B cell (primary cell): ENCODE measurements at regions not wholly inside any gene's neighbourhood (a gene's known extent, or its start where the extent isn't known, plus 50 kb on each side); places are given as distances from the start of the nearest gene placed in this dataset.

ENCODE experiments used
- ATAC-seq: fragments of 200-7000 bp; cut with Tn5 transposase; one replicate; pipeline ENCODE4 v1.10.0; 2021; ENCODE audit warnings: low read depth, mild to moderate bottlenecking, moderate number of reproducible peaks, moderate library complexity
- CTCF ChIA-PET: fragments of 350-600 bp; sonication (Branson Sonifier 250); formaldehyde crosslinking; loops from one replicate; lab custom pipeline; 2021; ENCODE audit warnings: antibody characterized with exemption, inconsistent platforms; lab: Charles Lee
- POLR2A ChIA-PET: fragments of 350-600 bp; sonication (Branson Sonifier 250); formaldehyde crosslinking; loops from one replicate; lab custom pipeline; 2021; ENCODE audit warnings: antibody characterized with exemption; lab: Charles Lee
- DNase-seq: peaks from one replicate; pipeline ENCODE4 v3.0.0; 2013
- H2AFZ ChIP-seq: 2 replicates; pipeline ENCODE4 v1.6.1; 2012; ENCODE audit warnings: mild to moderate bottlenecking, low read depth, low read length; ENCODE audit not compliant: insufficient read depth, poor library complexity, severe bottlenecking
- H3K27ac ChIP-seq, 2 donors: 1 replicate in 1 of 2; 2 replicates in 1 of 2; pipeline ENCODE4 v1.5.1; 2012 to 2013; ENCODE audit warnings: low read length in 2 of 2, mild to moderate bottlenecking in 2 of 2, moderate library complexity in 1 of 2
- H3K27me3 ChIP-seq, 4 experiments: fragments of 200-600 bp in 1 of 4; sonication (generic) in 1 of 4; replicated peaks in 1 of 4; 1 replicate in 2 of 4; 2 replicates in 2 of 4; pipeline versions ENCODE4 v1.6.1 to v1.7.0; 2013 to 2016; ENCODE audit warnings: low read length in 3 of 4, mild to moderate bottlenecking in 2 of 4, mixed read lengths in 1 of 4, moderate library complexity in 1 of 4; ENCODE audit not compliant: insufficient read depth in 4 of 4, control insufficient read depth in 3 of 4; ENCODE audit errors: control extremely low read depth in 1 of 4
- H3K36me3 ChIP-seq, 2 experiments: replicated peaks in 1 of 2; 1 replicate in 1 of 2; 2 replicates in 1 of 2; pipeline versions ENCODE4 v1.6.1 to v1.7.1; 2013; ENCODE audit warnings: low read length in 1 of 2; ENCODE audit not compliant: insufficient read depth in 2 of 2, control insufficient read depth in 1 of 2; ENCODE audit errors: control extremely low read depth in 1 of 2, extremely low read depth in 1 of 2
- H3K4me1 ChIP-seq, 2 donors: fragments of 200-600 bp in 1 of 2; sonication (generic) in 1 of 2; 1 replicate in 1 of 2; 2 replicates in 1 of 2; pipeline versions ENCODE4 v1.5.1 to v1.6.1; 2013 to 2017; ENCODE audit warnings: low read length in 2 of 2; ENCODE audit not compliant: control insufficient read depth in 2 of 2, insufficient read depth in 2 of 2
- H3K4me2 ChIP-seq: replicated peaks from 2 replicates; pipeline ENCODE3; 2012; ENCODE audit warnings: mild to moderate bottlenecking, low read depth, low read length; ENCODE audit not compliant: poor library complexity, severe bottlenecking
- H3K4me3 ChIP-seq, 5 experiments: fragments of 200-600 bp in 1 of 5; sonication (generic) in 1 of 5; 1 replicate in 3 of 5; 2 replicates in 2 of 5; pipeline versions ENCODE4 v1.5.1 to v1.7.0; 2011 to 2016; ENCODE audit warnings: low read length in 4 of 5, mild to moderate bottlenecking in 4 of 5, low read depth in 2 of 5, control low read depth in 1 of 5, moderate library complexity in 1 of 5; ENCODE audit not compliant: insufficient read depth in 1 of 5; ENCODE audit errors: control extremely low read depth in 1 of 5, extremely low read depth in 1 of 5
- H3K79me2 ChIP-seq: fragments of 200-600 bp; sonication (generic); one replicate; pipeline ENCODE4 v1.6.0; 2016; ENCODE audit warnings: low read length; ENCODE audit not compliant: control insufficient read depth, insufficient read depth
- H3K9ac ChIP-seq: fragments of 200-600 bp; sonication (generic); 2 replicates; pipeline ENCODE4 v1.6.1; 2017; ENCODE audit warnings: mild to moderate bottlenecking, low read length, moderate library complexity
- H3K9me3 ChIP-seq, 3 donors: one replicate each; pipeline versions ENCODE4 v1.6.1 to v1.7.1; 2013; ENCODE audit warnings: low read length in 2 of 3; ENCODE audit not compliant: control insufficient read depth in 2 of 3, insufficient read depth in 1 of 3; ENCODE audit errors: control extremely low read depth in 1 of 3
- H4K20me1 ChIP-seq: 2 replicates; pipeline ENCODE4 v1.6.0; 2012; ENCODE audit warnings: mild to moderate bottlenecking, low read length; ENCODE audit not compliant: insufficient read depth, control insufficient read depth, poor library complexity, severe bottlenecking
- H3K27ac Mint-ChIP-seq: one replicate; pipeline ENCODE4 v1.8.0; 2021; ENCODE audit warnings: mixed read lengths
- H3K27me3 Mint-ChIP-seq: one replicate; pipeline ENCODE4 v1.8.0; 2021; ENCODE audit warnings: mixed read lengths
- H3K4me1 Mint-ChIP-seq: one replicate; pipeline ENCODE4 v1.8.0; 2021; ENCODE audit warnings: mixed read lengths
- H3K4me3 Mint-ChIP-seq: one replicate; pipeline ENCODE4 v1.8.0; 2021; ENCODE audit warnings: mixed read lengths
- H3K9me3 Mint-ChIP-seq: one replicate; pipeline ENCODE4 v1.8.0; 2022; ENCODE audit warnings: mixed read lengths; ENCODE audit not compliant: insufficient read depth
- EZH2 ChIP-seq: IDR thresholded peaks from 2 replicates; pipeline ENCODE4 v1.6.1; 2012; ENCODE audit warnings: borderline replicate concordance, low read depth, mild to moderate bottlenecking, moderate library complexity, low read length; ENCODE audit not compliant: insufficient read depth, poor library complexity, severe bottlenecking
- WGBS: methylation state at CpG from one replicate; pipeline ENCODE4 v1.1.5; 2013; ENCODE audit warnings: missing lambda C conversion rate; ENCODE audit not compliant: insufficient coverage; 5-methylcytosine and 5-hydroxymethylcytosine counted together
- intact Hi-C: fragments of 100-400 bp; cut with micrococcal nuclease; formaldehyde crosslinking; loops from one replicate; pipeline ENCODE4 v1.10.0; 2022
- TF ChIP-seq, protein P1 (sequence below): fragments of 200-600 bp; IDR thresholded peaks from one replicate; pipeline ENCODE4 v1.8.0; 2022; ENCODE audit warnings: antibody characterized with exemption, mild to moderate bottlenecking

DNA sequence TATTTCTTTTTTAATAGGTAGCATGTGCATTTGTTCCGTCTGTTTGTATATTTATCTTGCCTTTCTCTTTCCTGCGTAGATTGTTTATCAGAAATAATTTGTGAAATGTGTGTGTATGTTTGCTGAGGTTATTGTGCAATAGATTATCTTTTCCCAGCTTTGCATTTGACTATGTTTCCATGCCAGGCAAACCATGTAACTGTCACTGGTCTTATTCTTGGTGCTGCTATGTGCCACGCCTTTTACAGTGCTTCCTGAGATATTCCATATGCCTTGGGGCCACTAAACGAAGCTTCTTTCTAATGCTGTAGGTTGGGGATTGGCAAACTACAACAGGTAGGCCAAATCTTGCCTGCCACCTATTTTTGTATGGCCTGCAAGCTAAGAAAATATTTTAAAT, 598.8 kb downstream of the PLPP3 start:
- Histone ChIP-seq H3K9me3 (no peaks in the 10 kb centered on the region), H3K36me3 (no peaks in the 10 kb centered on the region), H3K27ac (no peak overlapping the region), H3K79me2 (no peaks in the 10 kb centered on the region), H3K4me3 (no peak overlapping the region), H3K9ac (no peak overlapping the region), H3K27me3 (no peaks in the 10 kb centered on the region), H3K4me2 (no peak overlapping the region), H4K20me1 (no peaks in the 10 kb centered on the region), H2AFZ (no peak overlapping the region), H3K4me1 (no peaks in the 10 kb centered on the region)
- Mint-ChIP-seq H3K9me3 (peaks cover 3% of the 10 kb centered on the region), H3K4me1 (no peaks in the 10 kb centered on the region), H3K27me3 (peaks cover 10% of the 10 kb centered on the region), H3K27ac (no peak overlapping the region), H3K4me3 (no peak overlapping the region)
- DNase-seq (no peak), ATAC-seq (no peak)
- ChIA-PET CTCF (no interaction called here), POLR2A (no interaction called here)
- no peak for TF ChIP-seq EZH2
- TF ChIP-seq, protein P1, sequence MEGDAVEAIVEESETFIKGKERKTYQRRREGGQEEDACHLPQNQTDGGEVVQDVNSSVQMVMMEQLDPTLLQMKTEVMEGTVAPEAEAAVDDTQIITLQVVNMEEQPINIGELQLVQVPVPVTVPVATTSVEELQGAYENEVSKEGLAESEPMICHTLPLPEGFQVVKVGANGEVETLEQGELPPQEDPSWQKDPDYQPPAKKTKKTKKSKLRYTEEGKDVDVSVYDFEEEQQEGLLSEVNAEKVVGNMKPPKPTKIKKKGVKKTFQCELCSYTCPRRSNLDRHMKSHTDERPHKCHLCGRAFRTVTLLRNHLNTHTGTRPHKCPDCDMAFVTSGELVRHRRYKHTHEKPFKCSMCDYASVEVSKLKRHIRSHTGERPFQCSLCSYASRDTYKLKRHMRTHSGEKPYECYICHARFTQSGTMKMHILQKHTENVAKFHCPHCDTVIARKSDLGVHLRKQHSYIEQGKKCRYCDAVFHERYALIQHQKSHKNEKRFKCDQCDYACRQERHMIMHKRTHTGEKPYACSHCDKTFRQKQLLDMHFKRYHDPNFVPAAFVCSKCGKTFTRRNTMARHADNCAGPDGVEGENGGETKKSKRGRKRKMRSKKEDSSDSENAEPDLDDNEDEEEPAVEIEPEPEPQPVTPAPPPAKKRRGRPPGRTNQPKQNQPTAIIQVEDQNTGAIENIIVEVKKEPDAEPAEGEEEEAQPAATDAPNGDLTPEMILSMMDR = no peak
- intact Hi-C loops = no loop called here
- 83% methylated on average over 1 of the region's 4 CpGs for WGBS

DNA sequence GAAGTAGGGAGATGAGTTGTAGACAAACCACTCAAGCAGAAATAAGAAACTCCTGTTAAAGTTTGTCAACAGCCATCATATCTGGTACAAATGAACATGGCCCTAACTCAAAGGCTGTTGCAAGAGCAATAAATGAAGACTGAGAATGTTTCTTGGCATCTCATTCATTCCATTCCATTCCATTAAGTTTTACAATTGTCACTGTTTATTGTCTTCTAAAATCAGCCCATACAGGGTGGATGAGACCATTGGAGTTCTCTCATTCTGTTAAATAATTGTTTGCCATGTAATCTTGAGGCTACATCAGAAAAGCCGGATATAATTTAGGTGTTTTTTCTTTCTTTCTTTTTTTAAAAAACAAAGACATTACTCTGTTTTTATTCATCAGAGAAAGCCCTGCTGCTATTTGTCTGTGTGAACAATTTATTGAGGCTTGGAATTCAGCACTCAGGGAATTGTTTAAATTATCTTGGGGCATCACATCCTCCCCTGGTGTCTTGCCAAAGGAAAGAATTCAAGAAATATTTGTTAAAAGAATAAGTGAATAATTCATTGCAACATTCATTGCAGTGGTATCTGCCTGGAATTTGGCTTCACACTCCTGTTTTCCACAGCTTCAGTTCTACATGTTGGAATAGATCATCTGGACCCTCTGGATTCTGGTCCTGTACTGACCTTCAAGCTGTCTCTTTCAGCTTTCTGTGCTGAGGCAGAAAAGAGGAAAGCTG, 604.5 kb downstream of the PLPP3 start:
- H3K4me1 ChIP-seq = no peaks in the 10 kb centered on the region
- H3K79me2 ChIP-seq = no peaks in the 10 kb centered on the region
- no peaks in the 10 kb centered on the region for H3K36me3 ChIP-seq
- TF ChIP-seq, protein P1 = no peak
- no peak for TF ChIP-seq EZH2
- no peak overlapping the region for H2AFZ ChIP-seq
- Mint-ChIP-seq H3K27ac (no peak overlapping the region), H3K4me3 (no peak overlapping the region), H3K4me1 (no peaks in the 10 kb centered on the region), H3K9me3 (peaks cover 3% of the 10 kb centered on the region), H3K27me3 (peaks cover 3% of the 10 kb centered on the region)
- WGBS = no CpG with 5 or more reads among the region's 1 CpG
- no peaks in the 10 kb centered on the region for H3K9me3 ChIP-seq
- no peaks in the 10 kb centered on the region for H3K27me3 ChIP-seq
- no peak for ATAC-seq
- ChIA-PET CTCF (no interaction called here), POLR2A (no interaction called here)
- H4K20me1 ChIP-seq = no peaks in the 10 kb centered on the region
- intact Hi-C loops = no loop called here
- no peak for DNase-seq
- H3K4me2 ChIP-seq = no peak overlapping the region
- H3K4me3 ChIP-seq = no peak overlapping the region
- no peak overlapping the region for H3K27ac ChIP-seq
- no peak overlapping the region for H3K9ac ChIP-seq
